Uterus (tissue), 3 donors: ENCODE measurements at regions not wholly inside any gene's neighbourhood (a gene's known extent, or its start where the extent isn't known, plus 50 kb on each side); places are given as distances from the start of the nearest gene placed in this dataset. TPM values are rescaled to one million over a fixed set of nuclear protein-coding genes. Genes with fewer than 3 reads are reported as not detected.

Experiments used
- DNase-seq, 2 donors: peaks; one replicate each; pipeline ENCODE4 v3.0.0-alpha.2; 2019 to 2020
- H3K27ac ChIP-seq, 2 donors: fragments of 200-600 bp; sonication (generic); 1 replicate in 1 of 2; 2 replicates in 1 of 2; pipeline ENCODE4 v1.5.1; 2016 to 2018
- H3K27me3 ChIP-seq, 2 donors: fragments of 200-600 bp; sonication (generic); one replicate each; pipeline ENCODE4 v1.5.1; 2018 to 2019; ENCODE audit warnings: control low read depth in 1 of 2
- H3K36me3 ChIP-seq, 2 donors: fragments of 200-600 bp; sonication (generic); one replicate each; pipeline ENCODE4 v1.5.1; 2019; ENCODE audit warnings: control low read depth in 1 of 2
- H3K4me1 ChIP-seq, 2 donors: fragments of 200-600 bp; sonication (generic); one replicate each; pipeline ENCODE4 v1.5.1; 2018 to 2019; ENCODE audit warnings: control low read depth in 1 of 2
- H3K4me3 ChIP-seq, 2 donors: fragments of 200-600 bp; sonication (generic); 1 replicate in 1 of 2; 2 replicates in 1 of 2; pipeline ENCODE4 v1.5.1; 2018 to 2019; ENCODE audit warnings: mild to moderate bottlenecking in 1 of 2
- H3K9me3 ChIP-seq, 2 donors: fragments of 200-600 bp; sonication (generic); one replicate each; pipeline ENCODE4 v1.5.1; 2019; ENCODE audit warnings: control low read depth in 1 of 2
- CTCF ChIP-seq, 4 experiments: fragments of 200-600 bp in 2 of 4; fragments of 450-650 bp in 2 of 4; sonication (generic) in 2 of 4; IDR thresholded peaks; one replicate each; pipeline ENCODE4 v1.5.1; 2016 to 2019; ENCODE audit warnings: antibody characterized with exemption in 4 of 4, mild to moderate bottlenecking in 2 of 4, moderate library complexity in 1 of 4
- POLR2A ChIP-seq, 2 donors: fragments of 450-650 bp; IDR thresholded peaks; one replicate each; pipeline ENCODE4 v1.6.1; 2016; ENCODE audit warnings: antibody characterized with exemption in 2 of 2, mild to moderate bottlenecking in 1 of 2, moderate library complexity in 1 of 2
- intact Hi-C: fragments of 100-400 bp; cut with DNase I; formaldehyde crosslinking; loops from one replicate; pipeline ENCODE4 v1.15.1; 2023; ENCODE audit warnings: low total_unique reads
- small RNA-seq: library from RNA; depleted of rRNA; stranded (forward); fragments of <200 nt; gene quantifications from one replicate; pipeline ENCODE3, GENCODE V24; 2016
- donor health status: DM: yes; HTN: yes; CAD: no.

DNA sequence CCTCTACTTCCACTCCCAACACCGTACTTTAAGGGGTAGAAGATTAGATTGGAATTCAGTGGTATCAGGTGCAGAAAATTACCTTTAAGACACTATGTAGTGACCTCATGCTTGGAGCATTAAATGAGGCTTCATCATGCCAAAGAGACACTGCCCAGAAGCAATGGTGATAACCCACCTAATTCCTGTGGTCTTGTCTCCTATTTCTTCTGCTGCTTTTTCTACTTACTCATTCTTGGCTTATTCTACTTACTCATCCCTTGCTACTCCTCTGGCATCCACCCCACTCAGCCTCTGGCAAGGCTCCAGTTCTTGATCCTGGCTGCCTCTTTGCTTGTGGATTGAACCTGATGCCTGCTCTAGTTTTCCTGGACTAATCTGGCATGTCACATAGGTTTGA, 62.3 kb upstream of the ADAMTS3 start:
- no peak overlapping the region for H3K4me3 ChIP-seq
- H3K27me3 ChIP-seq: no peaks in the 10 kb centered on the region
- no peaks in the 10 kb centered on the region for H3K36me3 ChIP-seq
- no peak for TF ChIP-seq CTCF (IDR thresholded peaks at IDR 0.05)
- no peak overlapping the region for H3K27ac ChIP-seq
- H3K4me1 ChIP-seq: no peaks in the 10 kb centered on the region
- intact Hi-C loops: no loop called here
- DNase-seq: peak; percentile 53 to 72
- H3K9me3 ChIP-seq: no peaks in the 10 kb centered on the region

DNA sequence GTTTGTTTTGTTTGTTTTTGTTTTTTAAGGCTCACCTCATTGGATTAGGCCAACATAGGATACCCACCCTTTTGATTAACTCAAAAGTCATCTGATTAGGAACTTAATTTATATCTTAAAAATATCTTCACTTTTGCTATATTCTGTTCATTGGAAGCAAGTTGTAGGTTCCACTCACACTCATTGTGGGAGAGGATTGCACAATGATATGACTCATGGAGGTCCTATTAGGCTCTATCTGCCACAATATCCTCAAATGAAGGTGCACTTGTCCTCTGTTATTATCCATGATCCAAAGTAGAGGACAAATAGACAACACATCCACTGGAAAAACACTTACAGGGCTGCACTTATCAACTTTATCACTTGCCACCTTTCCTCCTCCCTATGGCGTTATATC, 60.5 kb upstream of the ADAMTS3 start:
- Histone ChIP-seq H3K4me1 (no peaks in the 10 kb centered on the region), H3K27ac (no peak overlapping the region), H3K27me3 (no peaks in the 10 kb centered on the region), H3K36me3 (no peaks in the 10 kb centered on the region), H3K4me3 (no peak overlapping the region), H3K9me3 (no peaks in the 10 kb centered on the region)
- TF ChIP-seq CTCF (IDR thresholded peaks at IDR 0.05) (no peak), POLR2A (IDR thresholded peaks at IDR 0.05) (no peak)
- DNase-seq: no peak
- intact Hi-C loops: no loop called here

DNA sequence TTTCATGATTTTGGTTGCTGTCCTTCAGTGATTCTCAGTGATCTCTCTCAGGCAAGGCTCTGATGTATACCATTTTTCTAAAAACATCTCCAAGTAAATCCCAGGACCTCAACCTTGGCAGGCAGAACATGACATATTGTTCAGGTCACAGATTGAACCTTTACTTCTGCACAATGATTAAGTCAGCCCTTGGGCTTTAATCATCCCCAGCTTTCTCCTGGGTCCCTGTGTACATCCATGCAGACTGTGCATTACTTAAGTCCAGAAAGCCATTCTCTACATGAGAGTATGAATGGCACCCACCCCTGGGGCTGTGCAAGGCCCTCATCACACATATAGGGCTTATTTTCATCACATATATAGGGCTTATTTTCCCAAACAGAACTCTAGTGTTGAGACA, 58.7 kb upstream of the ADAMTS3 start:
- no peaks in the 10 kb centered on the region for H3K36me3 ChIP-seq
- H3K9me3 ChIP-seq: no peaks in the 10 kb centered on the region
- TF ChIP-seq POLR2A (IDR thresholded peaks at IDR 0.05): no peak
- no peak for TF ChIP-seq CTCF (IDR thresholded peaks at IDR 0.05)
- H3K4me3 ChIP-seq: no peak overlapping the region
- no peaks in the 10 kb centered on the region for H3K27me3 ChIP-seq
- no peaks in the 10 kb centered on the region for H3K4me1 ChIP-seq
- intact Hi-C loops: no loop called here
- H3K27ac ChIP-seq: no peak overlapping the region
- DNase-seq: no peak

Small RNA genes lying in the stretch of these regions (small RNA-seq; reads per million reads assigned to genes)
- gene RNU4ATAC9P: not detected
